GM12878 (cell line): ENCODE measurements at regions not wholly inside any gene's neighbourhood (a gene's known extent, or its start where the extent isn't known, plus 50 kb on each side); places are given as distances from the start of the nearest gene placed in this dataset.

Experiments
- ATAC-seq: fragments of 200-7000 bp; cut with Tn5 transposase; 3 replicates; pipeline ENCODE4 v1.9.1; 2020; ENCODE audit warnings: mild to moderate bottlenecking, moderate library complexity
- BruUV-seq: library from RNA; stranded (reverse); fragments of 400-500 nt; replicated peaks from 2 replicates; lab custom pipeline; 2021; lab: Mats Ljungman, UMichigan
- CTCF ChIA-PET: fragments of 300-600 bp; sonication (Branson Sonifier 250); formaldehyde crosslinking; extraction: SDS; loops from one replicate; lab custom pipeline; 2021; ENCODE audit warnings: inconsistent platforms; lab: Yijun Ruan, JAX
- POLR2A ChIA-PET: fragments of 350-600 bp; formaldehyde crosslinking; extraction: SDS; loops from one replicate; lab custom pipeline; 2021; ENCODE audit warnings: inconsistent platforms; lab: Charles Lee
- RAD21 ChIA-PET: fragments of 300-600 bp; sonication (Branson Sonifier 250); formaldehyde crosslinking; loops from one replicate; lab custom pipeline; 2023; ENCODE audit warnings: antibody characterized with exemption; ENCODE audit not compliant: unreplicated experiment; lab: Charles Lee
- SMC1A ChIA-PET: fragments of 300-600 bp; sonication (Branson Sonifier 250); formaldehyde crosslinking; loops from one replicate; lab custom pipeline; 2023; ENCODE audit not compliant: unreplicated experiment, uncharacterized antibody; lab: Charles Lee
- DNase-seq: peaks from one replicate; pipeline ENCODE4 v3.0.0-alpha.2; 2011; ENCODE audit warnings: low read depth, low spot score
- FAIRE-seq: peaks from 3 replicates; lab custom pipeline; 2011; peaks lifted over from hg19 to GRCh38; lab: Jason Lieb, UNC
- H2AFZ ChIP-seq: 2 replicates; pipeline ENCODE4 v1.6.0; 2011; ENCODE audit warnings: low read depth, low read length, control low read depth; ENCODE audit not compliant: control insufficient read depth
- H3K27ac ChIP-seq: 2 replicates; pipeline ENCODE4 v1.5.1; 2011; ENCODE audit warnings: control low read depth; ENCODE audit not compliant: control insufficient read depth, insufficient read depth
- H3K27me3 ChIP-seq, 2 experiments: replicated peaks in 1 of 2; 2 replicates each; pipeline versions ENCODE4 v1.6.0 to v1.6.1; 2011; ENCODE audit warnings: low read length in 1 of 2; ENCODE audit not compliant: control insufficient read depth in 2 of 2, insufficient read depth in 2 of 2
- H3K36me3 ChIP-seq, 2 experiments: 2 replicates each; pipeline ENCODE4 v1.5.1; 2011; ENCODE audit warnings: low read length in 1 of 2; ENCODE audit not compliant: control insufficient read depth in 2 of 2, insufficient read depth in 2 of 2
- H3K4me1 ChIP-seq: 2 replicates; pipeline ENCODE4 v1.6.1; 2011; ENCODE audit warnings: mild to moderate bottlenecking, low read length, moderate library complexity, mixed read lengths; ENCODE audit not compliant: control insufficient read depth, insufficient read depth
- H3K4me2 ChIP-seq: 2 replicates; pipeline ENCODE4 v1.6.0; 2011; ENCODE audit warnings: control low read depth; ENCODE audit not compliant: control insufficient read depth, insufficient read depth
- H3K4me3 ChIP-seq: fragments of 200-600 bp; sonication (generic); 2 replicates; pipeline ENCODE4 v1.5.1; 2016
- H3K79me2 ChIP-seq: 2 replicates; pipeline ENCODE4 v1.6.0; 2011; ENCODE audit warnings: low read length; ENCODE audit not compliant: control insufficient read depth, insufficient read depth
- H3K9ac ChIP-seq: 2 replicates; pipeline ENCODE4 v1.8.0; 2011; ENCODE audit warnings: low read length, control low read depth, mixed read lengths; ENCODE audit not compliant: control insufficient read depth, insufficient read depth
- H3K9me3 ChIP-seq: replicated peaks from 3 replicates; pipeline ENCODE4 v1.5.1; 2011; ENCODE audit warnings: mild to moderate bottlenecking, low read length; ENCODE audit not compliant: control insufficient read depth, insufficient read depth
- H4K20me1 ChIP-seq: 2 replicates; pipeline ENCODE4 v1.6.0; 2011; ENCODE audit not compliant: control insufficient read depth, insufficient read depth
- E2F4 ChIP-seq: IDR thresholded peaks from 2 replicates; pipeline ENCODE4 v1.6.1; 2012; ENCODE audit warnings: low read depth, low read length, improper control_type of control experiment
- ELK1 ChIP-seq: IDR thresholded peaks from 2 replicates; pipeline ENCODE4 v1.6.1; 2012; ENCODE audit warnings: low read depth, low read length, improper control_type of control experiment
- ETV6 ChIP-seq, 2 experiments: fragments of 450-650 bp in 1 of 2; IDR thresholded peaks in 1 of 2; conservative IDR thresholded peaks in 1 of 2; 2 replicates each; pipeline ENCODE4 v1.6.1; 2014; ENCODE audit warnings: antibody characterized with exemption in 1 of 2, borderline replicate concordance in 1 of 2, low read depth in 1 of 2, mild to moderate bottlenecking in 1 of 2, moderate library complexity in 1 of 2
- EZH2 ChIP-seq: IDR thresholded peaks from 2 replicates; pipeline ENCODE4 v1.6.1; 2012; ENCODE audit warnings: low read depth, mild to moderate bottlenecking, control low read depth, inconsistent platforms, low read length, borderline replicate concordance; ENCODE audit not compliant: control insufficient read depth
- GABPA ChIP-seq: IDR thresholded peaks from 2 replicates; pipeline ENCODE4 v1.6.1; 2014; ENCODE audit warnings: antibody characterized with exemption, low read depth, mild to moderate bottlenecking, inconsistent platforms
- IKZF1 ChIP-seq: fragments of 450-650 bp; conservative IDR thresholded peaks from 2 replicates; pipeline ENCODE4 v1.6.1; 2017; ENCODE audit warnings: antibody characterized with exemption, mild to moderate bottlenecking
- JUND ChIP-seq: IDR thresholded peaks from 2 replicates; pipeline ENCODE4 v1.6.1; 2012; ENCODE audit warnings: low read depth, mild to moderate bottlenecking, low read length, improper control_type of control experiment, moderate library complexity
- NR2C1 ChIP-seq: fragments of 450-650 bp; IDR thresholded peaks from 2 replicates; pipeline ENCODE4 v1.6.1; 2017; ENCODE audit warnings: antibody characterized with exemption, mild to moderate bottlenecking, moderate library complexity
- POU2F2 ChIP-seq: IDR thresholded peaks from 3 replicates; pipeline ENCODE4 v1.6.1; 2011; ENCODE audit warnings: low read depth, mild to moderate bottlenecking, low read length, borderline replicate concordance
- RBBP5 ChIP-seq: fragments of 200-600 bp; sonication (generic); conservative IDR thresholded peaks from 2 replicates; pipeline ENCODE4 v1.6.1; 2016
- RUNX3 ChIP-seq: IDR thresholded peaks from 2 replicates; pipeline ENCODE4 v1.6.1; 2012; ENCODE audit warnings: low read length, inconsistent platforms
- ZNF24 ChIP-seq: fragments of 450-650 bp; IDR thresholded peaks from 2 replicates; pipeline ENCODE4 v1.6.1; 2017; ENCODE audit warnings: antibody characterized with exemption, mild to moderate bottlenecking
- ZSCAN29 ChIP-seq: fragments of 450-650 bp; IDR thresholded peaks from 2 replicates; pipeline ENCODE4 v1.6.1; 2017; ENCODE audit warnings: mild to moderate bottlenecking, moderate library complexity
- WGBS: methylation state at CpG from one replicate; pipeline ENCODE4 v1.1.6; 2016; ENCODE audit warnings: low lambda C conversion rate; ENCODE audit not compliant: insufficient replicate concordance, insufficient coverage; ENCODE audit errors: missing lambda C conversion rate; 5-methylcytosine and 5-hydroxymethylcytosine counted together
- in situ Hi-C: fragments of 300-500 bp; cut with MboI; formaldehyde crosslinking; loops from 9 replicates; pipeline ENCODE4 v1.14.3; 2018; ENCODE audit warnings: mixed read lengths
- intact Hi-C: fragments of 100-400 bp; cut with micrococcal nuclease; formaldehyde crosslinking; loops from one replicate; pipeline ENCODE4 v1.14.2; 2022; ENCODE audit not compliant: unreplicated experiment
- TF ChIP-seq, protein P1 (sequence below): fragments of 450-650 bp; IDR thresholded peaks from 2 replicates; pipeline ENCODE4 v1.6.1; 2017; ENCODE audit warnings: antibody characterized with exemption, mild to moderate bottlenecking, moderate library complexity
- TF ChIP-seq, protein P2 (sequence below): fragments of 450-650 bp; conservative IDR thresholded peaks from 2 replicates; pipeline ENCODE4 v1.6.1; 2017; ENCODE audit warnings: mild to moderate bottlenecking, moderate library complexity

GRCh38 chr18:78425019-78425412 lies 554.6 kb upstream of the SALL3 start:
- Histone ChIP-seq H4K20me1 (no peaks in the 10 kb centered on the region), H2AFZ (no peak overlapping the region), H3K9ac (no peak overlapping the region), H3K36me3 (no peaks in the 10 kb centered on the region), H3K27ac (no peak overlapping the region), H3K4me3 (no peak overlapping the region), H3K4me2 (no peak overlapping the region), H3K27me3 (no peaks in the 10 kb centered on the region), H3K79me2 (no peaks in the 10 kb centered on the region), H3K9me3 (no peaks in the 10 kb centered on the region; the same call in 2 of the 3 replicates), H3K4me1 (no peaks in the 10 kb centered on the region)
- ATAC-seq, result no peak
- ChIA-PET POLR2A (no interaction called here), RAD21 (no interaction called here), CTCF (no interaction called here), SMC1A (no interaction called here)
- no peak for DNase-seq
- no peak for TF ChIP-seq ZNF24
- TF ChIP-seq GABPA, result no peak
- TF ChIP-seq NR2C1, result no peak
- TF ChIP-seq ETV6 (conservative IDR thresholded peaks at IDR 0.05 in 1 of 2, IDR thresholded peaks at IDR 0.05 in 1 of 2; ENCODE audit: borderline replicate concordance in 1 of 2, low read depth in 1 of 2), result no peak
- TF ChIP-seq, protein P1, sequence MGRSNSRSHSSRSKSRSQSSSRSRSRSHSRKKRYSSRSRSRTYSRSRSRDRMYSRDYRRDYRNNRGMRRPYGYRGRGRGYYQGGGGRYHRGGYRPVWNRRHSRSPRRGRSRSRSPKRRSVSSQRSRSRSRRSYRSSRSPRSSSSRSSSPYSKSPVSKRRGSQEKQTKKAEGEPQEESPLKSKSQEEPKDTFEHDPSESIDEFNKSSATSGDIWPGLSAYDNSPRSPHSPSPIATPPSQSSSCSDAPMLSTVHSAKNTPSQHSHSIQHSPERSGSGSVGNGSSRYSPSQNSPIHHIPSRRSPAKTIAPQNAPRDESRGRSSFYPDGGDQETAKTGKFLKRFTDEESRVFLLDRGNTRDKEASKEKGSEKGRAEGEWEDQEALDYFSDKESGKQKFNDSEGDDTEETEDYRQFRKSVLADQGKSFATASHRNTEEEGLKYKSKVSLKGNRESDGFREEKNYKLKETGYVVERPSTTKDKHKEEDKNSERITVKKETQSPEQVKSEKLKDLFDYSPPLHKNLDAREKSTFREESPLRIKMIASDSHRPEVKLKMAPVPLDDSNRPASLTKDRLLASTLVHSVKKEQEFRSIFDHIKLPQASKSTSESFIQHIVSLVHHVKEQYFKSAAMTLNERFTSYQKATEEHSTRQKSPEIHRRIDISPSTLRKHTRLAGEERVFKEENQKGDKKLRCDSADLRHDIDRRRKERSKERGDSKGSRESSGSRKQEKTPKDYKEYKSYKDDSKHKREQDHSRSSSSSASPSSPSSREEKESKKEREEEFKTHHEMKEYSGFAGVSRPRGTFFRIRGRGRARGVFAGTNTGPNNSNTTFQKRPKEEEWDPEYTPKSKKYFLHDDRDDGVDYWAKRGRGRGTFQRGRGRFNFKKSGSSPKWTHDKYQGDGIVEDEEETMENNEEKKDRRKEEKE, result no peak
- no peak for TF ChIP-seq POU2F2
- TF ChIP-seq ZSCAN29, result no peak
- TF ChIP-seq, protein P2, sequence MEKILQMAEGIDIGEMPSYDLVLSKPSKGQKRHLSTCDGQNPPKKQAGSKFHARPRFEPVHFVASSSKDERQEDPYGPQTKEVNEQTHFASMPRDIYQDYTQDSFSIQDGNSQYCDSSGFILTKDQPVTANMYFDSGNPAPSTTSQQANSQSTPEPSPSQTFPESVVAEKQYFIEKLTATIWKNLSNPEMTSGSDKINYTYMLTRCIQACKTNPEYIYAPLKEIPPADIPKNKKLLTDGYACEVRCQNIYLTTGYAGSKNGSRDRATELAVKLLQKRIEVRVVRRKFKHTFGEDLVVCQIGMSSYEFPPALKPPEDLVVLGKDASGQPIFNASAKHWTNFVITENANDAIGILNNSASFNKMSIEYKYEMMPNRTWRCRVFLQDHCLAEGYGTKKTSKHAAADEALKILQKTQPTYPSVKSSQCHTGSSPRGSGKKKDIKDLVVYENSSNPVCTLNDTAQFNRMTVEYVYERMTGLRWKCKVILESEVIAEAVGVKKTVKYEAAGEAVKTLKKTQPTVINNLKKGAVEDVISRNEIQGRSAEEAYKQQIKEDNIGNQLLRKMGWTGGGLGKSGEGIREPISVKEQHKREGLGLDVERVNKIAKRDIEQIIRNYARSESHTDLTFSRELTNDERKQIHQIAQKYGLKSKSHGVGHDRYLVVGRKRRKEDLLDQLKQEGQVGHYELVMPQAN, result no peak
- TF ChIP-seq IKZF1, result no peak
- no peak for TF ChIP-seq JUND
- no peak for TF ChIP-seq EZH2
- TF ChIP-seq RBBP5, result no peak
- no peak for TF ChIP-seq RUNX3
- TF ChIP-seq ELK1, result no peak
- TF ChIP-seq E2F4, result no peak
- FAIRE-seq, result no peak
- WGBS, result 46% methylated on average over 2 of the region's 2 CpGs
- intact Hi-C loops, result no loop called here
- in situ Hi-C loops, result no loop called here
- no TSS peak for BruUV-seq
